Superior temporal gyrus (tissue), 1 donor: ENCODE measurements at regions not wholly inside any gene's neighbourhood (a gene's known extent, or its start where the extent isn't known, plus 50 kb on each side); places are given as distances from the start of the nearest gene placed in this dataset.
A peak's percentile ranks its signal among the peaks of the same experiment; 100 is the strongest.

Experiments used
- DNase-seq: peaks from one replicate; pipeline ENCODE4 v3.0.0-alpha.2; 2016; ENCODE audit errors: extremely low spot score

- DNase-seq, result no peak
Observed at GRCh38 chr2:198231562-198231961, 427.2 kb downstream of the PLCL1 start.

GRCh38 chr2:198220763-198221610, 416.6 kb downstream of the PLCL1 start:
- no peak for DNase-seq

- DNase-seq, result no peak
Observed at GRCh38 chr2:198219292-198219691, 414.9 kb downstream of the PLCL1 start.

- DNase-seq, result no peak
Observed at GRCh38 chr2:198214114-198214596, 409.8 kb downstream of the PLCL1 start.

- no peak for DNase-seq
Observed at GRCh38 chr2:198213253-198213652, 408.9 kb downstream of the PLCL1 start.

- no peak for DNase-seq
Observed at GRCh38 chr2:198211706-198212105, 407.3 kb downstream of the PLCL1 start.

GRCh38 chr2:198203336-198204069, 399.1 kb downstream of the PLCL1 start:
- peak; percentile 56 for DNase-seq
